ENCODE measurements at regions not wholly inside any gene's neighbourhood (a gene's known extent, or its start where the extent isn't known, plus 50 kb on each side); places are given as distances from the start of the nearest gene placed in this dataset.

- H4K20me1 ChIP-seq (ENCODE audit: insufficient read depth): no peaks in the 10 kb centered on the region
- no TSS peak for BruUV-seq (replicated peaks)
- CTCF ChIA-PET: interaction anchor here (1.0 kb wide), 1 partner anchor 8 kb away, joined by 3 read pairs; no protein-coding TSS in a partner anchor
- POLR2A ChIA-PET: no interaction called here
- H3K4me3 ChIP-seq (replicated peaks in 1 of 2; ENCODE audit: low read depth in 1 of 2, low read length in 2 of 2): no peak overlapping the region
- H3K36me3 ChIP-seq (ENCODE audit: control insufficient read depth in 1 of 2, insufficient read depth in 2 of 2, low read length in 2 of 2): no peaks in the 10 kb centered on the region
- ATAC-seq: no peak
- RAD21 ChIA-PET (ENCODE audit: low non-redundant PET in 1 of 2, low total read pairs in 2 of 2, uncharacterized antibody in 2 of 2, unreplicated experiment in 2 of 2): no interaction called here
- no peaks in the 10 kb centered on the region for H3K4me1 ChIP-seq (ENCODE audit: control insufficient read depth in 1 of 2, insufficient read depth in 2 of 2, low read length in 2 of 2)
- no peak for TF ChIP-seq YY1 (IDR thresholded peaks at IDR 0.05; ENCODE audit: extremely low read depth, insufficient replicate concordance, low read depth, low read length)
- no peak for TF ChIP-seq FOSL1 (IDR thresholded peaks at IDR 0.05; ENCODE audit: low read depth)
- no peak for TF ChIP-seq RAD21 (IDR thresholded peaks at IDR 0.05; ENCODE audit: low read depth)
- no peak for TF ChIP-seq SRF (IDR thresholded peaks at IDR 0.05; ENCODE audit: low read depth)
- TF ChIP-seq ZFX (IDR thresholded peaks at IDR 0.05): no peak
- TF ChIP-seq ELF1 (IDR thresholded peaks at IDR 0.05; ENCODE audit: borderline replicate concordance, low read depth): no peak
- TF ChIP-seq ZBTB33 (IDR thresholded peaks at IDR 0.05; ENCODE audit: extremely low read depth, insufficient replicate concordance, low read length): no peak
- TF ChIP-seq CBX3 (IDR thresholded peaks at IDR 0.05; ENCODE audit: low read depth): no peak
- TF ChIP-seq SP1 (IDR thresholded peaks at IDR 0.05; ENCODE audit: low read depth): no peak
- TF ChIP-seq POLR2AphosphoS5 (IDR thresholded peaks at IDR 0.05; ENCODE audit: low read depth, low read length): no peak
- TF ChIP-seq ATF3 (IDR thresholded peaks at IDR 0.05): no peak
- TF ChIP-seq CEBPB (IDR thresholded peaks at IDR 0.05; ENCODE audit: low read depth): no peak
- TF ChIP-seq ZNF274 (IDR thresholded peaks at IDR 0.05; ENCODE audit: low read depth, low read length): no peak
- TF ChIP-seq EZH2 (IDR thresholded peaks at IDR 0.05): no peak
- TF ChIP-seq POLR2A (IDR thresholded peaks at IDR 0.05; ENCODE audit: borderline replicate concordance, extremely low read depth, insufficient read depth, insufficient read length): no peak
- TF ChIP-seq, protein P1, sequence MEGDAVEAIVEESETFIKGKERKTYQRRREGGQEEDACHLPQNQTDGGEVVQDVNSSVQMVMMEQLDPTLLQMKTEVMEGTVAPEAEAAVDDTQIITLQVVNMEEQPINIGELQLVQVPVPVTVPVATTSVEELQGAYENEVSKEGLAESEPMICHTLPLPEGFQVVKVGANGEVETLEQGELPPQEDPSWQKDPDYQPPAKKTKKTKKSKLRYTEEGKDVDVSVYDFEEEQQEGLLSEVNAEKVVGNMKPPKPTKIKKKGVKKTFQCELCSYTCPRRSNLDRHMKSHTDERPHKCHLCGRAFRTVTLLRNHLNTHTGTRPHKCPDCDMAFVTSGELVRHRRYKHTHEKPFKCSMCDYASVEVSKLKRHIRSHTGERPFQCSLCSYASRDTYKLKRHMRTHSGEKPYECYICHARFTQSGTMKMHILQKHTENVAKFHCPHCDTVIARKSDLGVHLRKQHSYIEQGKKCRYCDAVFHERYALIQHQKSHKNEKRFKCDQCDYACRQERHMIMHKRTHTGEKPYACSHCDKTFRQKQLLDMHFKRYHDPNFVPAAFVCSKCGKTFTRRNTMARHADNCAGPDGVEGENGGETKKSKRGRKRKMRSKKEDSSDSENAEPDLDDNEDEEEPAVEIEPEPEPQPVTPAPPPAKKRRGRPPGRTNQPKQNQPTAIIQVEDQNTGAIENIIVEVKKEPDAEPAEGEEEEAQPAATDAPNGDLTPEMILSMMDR (IDR thresholded peaks at IDR 0.05 in 2 of 3, conservative IDR thresholded peaks at IDR 0.05 in 1 of 3; ENCODE audit: borderline replicate concordance in 1 of 3, insufficient read depth in 1 of 3, low read depth in 2 of 3, low read length in 2 of 3): no peak
- no peak for TF ChIP-seq EGR1 (IDR thresholded peaks at IDR 0.05; ENCODE audit: low read depth)
- TF ChIP-seq TCF7L2 (IDR thresholded peaks at IDR 0.05; ENCODE audit: borderline replicate concordance, extremely low read depth, insufficient read depth, insufficient read length): no peak
- no peak for TF ChIP-seq EZH2phosphoT487 (IDR thresholded peaks at IDR 0.05; ENCODE audit: borderline replicate concordance)
- no peak overlapping the region for H2AFZ ChIP-seq (ENCODE audit: low read depth, low read length, poor library complexity, severe bottlenecking)
- H3K9me3 ChIP-seq (ENCODE audit: control insufficient read depth in 1 of 2, insufficient read depth in 1 of 2, low read depth in 1 of 2, low read length in 2 of 2): no peaks in the 10 kb centered on the region
- H3K27me3 ChIP-seq (ENCODE audit: insufficient read depth, low read length): no peaks in the 10 kb centered on the region
- no peak overlapping the region for H3K9ac ChIP-seq (ENCODE audit: low read length)
- no peaks in the 10 kb centered on the region for H3K9me2 ChIP-seq (ENCODE audit: insufficient read depth)
- intact Hi-C loops (cut with micrococcal nuclease): no loop called here
- no peak for DNase-seq (ENCODE audit: low read depth, low spot score)
- H3K27ac ChIP-seq (ENCODE audit: low read depth, low read length): no peak overlapping the region
- H3K4me2 ChIP-seq (ENCODE audit: low read length): no peak overlapping the region
- H3K79me2 ChIP-seq (ENCODE audit: insufficient read depth, low read length): no peaks in the 10 kb centered on the region
These were observed 55.7 kb upstream of the RNPC3 start for GRCh38 chr1:103469801-103470200.

All from HCT116 (cell line).